OCI-LY7 (cell line): ENCODE measurements at regions not wholly inside any gene's neighbourhood (a gene's known extent, or its start where the extent isn't known, plus 50 kb on each side); places are given as distances from the start of the nearest gene placed in this dataset.

ENCODE experiments used
- BruUV-seq: library from RNA; stranded (reverse); fragments of 400-500 nt; replicated peaks from 2 replicates; lab custom pipeline; 2021; lab: Mats Ljungman, UMichigan
- CTCF ChIA-PET: fragments of 300-600 bp; sonication (Branson Sonifier 250); formaldehyde crosslinking; loops from one replicate; lab custom pipeline; 2022; ENCODE audit warnings: antibody characterized with exemption; ENCODE audit not compliant: unreplicated experiment; lab: Charles Lee
- POLR2A ChIA-PET: fragments of 300-600 bp; sonication (Branson Sonifier 250); formaldehyde crosslinking; loops from one replicate; lab custom pipeline; 2022; ENCODE audit warnings: antibody characterized with exemption; lab: Charles Lee
- DNase-seq: peaks from one replicate; pipeline ENCODE4 v3.0.0-alpha.2; 2015; ENCODE audit warnings: low spot score
- H2AFZ ChIP-seq: fragments of 200-600 bp; sonication (generic), shearing (Covaris generic); 2 replicates; pipeline ENCODE4 v1.6.1; 2014; ENCODE audit warnings: mild to moderate bottlenecking, antibody characterized with exemption, low read length, moderate library complexity
- H3K27ac ChIP-seq: fragments of 200-600 bp; sonication (generic); 2 replicates; pipeline ENCODE4 v1.5.1; 2014; ENCODE audit warnings: mixed run types, low read depth, mild to moderate bottlenecking, moderate library complexity, low read length, inconsistent platforms; ENCODE audit not compliant: poor library complexity, severe bottlenecking
- H3K36me3 ChIP-seq: fragments of 200-600 bp; sonication (generic); 2 replicates; pipeline ENCODE4 v1.6.1; 2014; ENCODE audit warnings: mild to moderate bottlenecking, antibody characterized with exemption, low read length, moderate library complexity, mixed read lengths; ENCODE audit not compliant: insufficient read depth
- H3K4me1 ChIP-seq: fragments of 200-600 bp; sonication (generic); 2 replicates; pipeline ENCODE4 v1.5.1; 2014; ENCODE audit warnings: mild to moderate bottlenecking, low read length; ENCODE audit not compliant: insufficient read depth, poor library complexity, severe bottlenecking
- H3K4me2 ChIP-seq: fragments of 200-600 bp; sonication (generic); 2 replicates; pipeline ENCODE4 v1.6.1; 2014; ENCODE audit warnings: mild to moderate bottlenecking, low read length
- H3K4me3 ChIP-seq: fragments of 200-600 bp; sonication (generic); 2 replicates; pipeline ENCODE4 v1.5.1; 2014; ENCODE audit warnings: mild to moderate bottlenecking, low read depth, low read length; ENCODE audit not compliant: poor library complexity, severe bottlenecking
- H3K79me2 ChIP-seq: fragments of 200-600 bp; sonication (generic); 2 replicates; pipeline ENCODE4 v1.6.1; 2016; ENCODE audit warnings: low read depth, mild to moderate bottlenecking, low read length, moderate library complexity, mixed read lengths; ENCODE audit not compliant: insufficient read depth
- H3K9me2 ChIP-seq: fragments of 200-600 bp; sonication (generic); 2 replicates; pipeline ENCODE4 v1.6.1; 2016; ENCODE audit warnings: mild to moderate bottlenecking, low read length, mixed read lengths; ENCODE audit not compliant: insufficient read depth
- H3K9me3 ChIP-seq: fragments of 200-600 bp; sonication (generic); 2 replicates; pipeline ENCODE4 v1.6.1; 2014; ENCODE audit warnings: mild to moderate bottlenecking, mixed run types, low read length, mixed read lengths
- H4K20me1 ChIP-seq: fragments of 200-600 bp; sonication (generic); 2 replicates; pipeline ENCODE4 v1.6.1; 2014; ENCODE audit warnings: mild to moderate bottlenecking, antibody characterized with exemption, low read length, moderate library complexity, mixed read lengths; ENCODE audit not compliant: insufficient read depth
- EZH2phosphoT487 ChIP-seq: fragments of 200-600 bp; sonication (generic); IDR thresholded peaks from 2 replicates; pipeline ENCODE4 v1.6.1; 2018; ENCODE audit warnings: low read depth, borderline replicate concordance, mild to moderate bottlenecking, mixed run types, antibody characterized with exemption, low read length, moderate library complexity, mixed read lengths
- intact Hi-C: fragments of 100-400 bp; cut with micrococcal nuclease; formaldehyde crosslinking; loops from one replicate; pipeline ENCODE4 v1.10.0; 2022; ENCODE audit not compliant: unreplicated experiment
- TF ChIP-seq, protein P1 (sequence below): fragments of 200-600 bp; sonication (generic); conservative IDR thresholded peaks from 2 replicates; pipeline ENCODE4 v1.5.1; 2014; ENCODE audit warnings: mild to moderate bottlenecking, antibody characterized with exemption, low read length, moderate library complexity, mixed read lengths

GRCh38 chr3:95044101-95044500, 981.2 kb downstream of the NSUN3 start:
- Histone ChIP-seq H3K9me3 (no peaks in the 10 kb centered on the region), H3K4me3 (no peak overlapping the region), H4K20me1 (no peaks in the 10 kb centered on the region), H3K36me3 (no peaks in the 10 kb centered on the region), H3K9me2 (no peaks in the 10 kb centered on the region), H2AFZ (no peak overlapping the region), H3K4me1 (no peaks in the 10 kb centered on the region), H3K4me2 (no peak overlapping the region), H3K79me2 (no peaks in the 10 kb centered on the region), H3K27ac (no peak overlapping the region)
- CTCF ChIA-PET = no interaction called here
- intact Hi-C loops = no loop called here
- TF ChIP-seq, protein P1, sequence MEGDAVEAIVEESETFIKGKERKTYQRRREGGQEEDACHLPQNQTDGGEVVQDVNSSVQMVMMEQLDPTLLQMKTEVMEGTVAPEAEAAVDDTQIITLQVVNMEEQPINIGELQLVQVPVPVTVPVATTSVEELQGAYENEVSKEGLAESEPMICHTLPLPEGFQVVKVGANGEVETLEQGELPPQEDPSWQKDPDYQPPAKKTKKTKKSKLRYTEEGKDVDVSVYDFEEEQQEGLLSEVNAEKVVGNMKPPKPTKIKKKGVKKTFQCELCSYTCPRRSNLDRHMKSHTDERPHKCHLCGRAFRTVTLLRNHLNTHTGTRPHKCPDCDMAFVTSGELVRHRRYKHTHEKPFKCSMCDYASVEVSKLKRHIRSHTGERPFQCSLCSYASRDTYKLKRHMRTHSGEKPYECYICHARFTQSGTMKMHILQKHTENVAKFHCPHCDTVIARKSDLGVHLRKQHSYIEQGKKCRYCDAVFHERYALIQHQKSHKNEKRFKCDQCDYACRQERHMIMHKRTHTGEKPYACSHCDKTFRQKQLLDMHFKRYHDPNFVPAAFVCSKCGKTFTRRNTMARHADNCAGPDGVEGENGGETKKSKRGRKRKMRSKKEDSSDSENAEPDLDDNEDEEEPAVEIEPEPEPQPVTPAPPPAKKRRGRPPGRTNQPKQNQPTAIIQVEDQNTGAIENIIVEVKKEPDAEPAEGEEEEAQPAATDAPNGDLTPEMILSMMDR = no peak
- TF ChIP-seq EZH2phosphoT487 = no peak
- no peak for DNase-seq
- POLR2A ChIA-PET = interaction anchor here (0.7 kb wide), 1 partner anchor 105 kb away, joined by 6 read pairs; no protein-coding TSS in a partner anchor
- no TSS peak for BruUV-seq

- no peaks in the 10 kb centered on the region for H3K79me2 ChIP-seq
- DNase-seq = no peak
- no TSS peak for BruUV-seq
- ChIA-PET CTCF (no interaction called here), POLR2A (no interaction called here)
- no peak overlapping the region for H3K27ac ChIP-seq
- no peaks in the 10 kb centered on the region for H4K20me1 ChIP-seq
- H3K4me2 ChIP-seq = no peak overlapping the region
- H3K4me1 ChIP-seq = no peaks in the 10 kb centered on the region
- H3K9me2 ChIP-seq = no peaks in the 10 kb centered on the region
- intact Hi-C loops = no loop called here
- H3K36me3 ChIP-seq = no peaks in the 10 kb centered on the region
- no peak overlapping the region for H3K4me3 ChIP-seq
- H3K9me3 ChIP-seq = no peaks in the 10 kb centered on the region
- TF ChIP-seq, protein P1 = no peak
- TF ChIP-seq EZH2phosphoT487 = no peak
- H2AFZ ChIP-seq = no peak overlapping the region
Observed at GRCh38 chr3:95048564-95048963, 985.7 kb downstream of the NSUN3 start.

DNA sequence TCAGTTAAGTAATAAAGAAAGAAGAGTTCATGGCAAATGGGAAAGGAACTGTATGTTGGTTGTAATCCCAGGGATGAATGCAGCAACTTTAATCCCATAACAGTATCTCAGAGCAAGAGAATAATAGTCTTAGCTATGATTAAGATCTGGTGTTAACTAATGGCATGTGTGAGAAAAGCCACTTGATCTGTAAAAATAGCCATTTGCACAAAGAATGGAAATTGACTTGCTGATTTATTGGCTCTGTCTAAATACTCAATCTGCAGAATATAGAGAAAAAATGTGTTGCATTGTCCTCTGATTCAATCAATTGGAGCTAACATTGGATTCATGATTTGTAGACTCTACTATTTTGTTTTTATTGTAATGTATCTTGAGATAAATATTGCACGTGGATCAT, 987.0 kb downstream of the NSUN3 start:
- Histone ChIP-seq H3K36me3 (no peaks in the 10 kb centered on the region), H3K9me2 (no peaks in the 10 kb centered on the region), H3K4me1 (no peaks in the 10 kb centered on the region), H2AFZ (no peak overlapping the region), H3K27ac (no peak overlapping the region), H3K4me2 (no peak overlapping the region), H3K4me3 (no peak overlapping the region), H3K9me3 (no peaks in the 10 kb centered on the region), H3K79me2 (no peaks in the 10 kb centered on the region), H4K20me1 (no peaks in the 10 kb centered on the region)
- TF ChIP-seq EZH2phosphoT487 = no peak
- TF ChIP-seq, protein P1 = no peak
- intact Hi-C loops = no loop called here
- POLR2A ChIA-PET = no interaction called here
- no peak for DNase-seq
- CTCF ChIA-PET = no interaction called here
- no TSS peak for BruUV-seq
